ENCODE measurements at regions not wholly inside any gene's neighbourhood (a gene's known extent, or its start where the extent isn't known, plus 50 kb on each side); places are given as distances from the start of the nearest gene placed in this dataset.

DNA sequence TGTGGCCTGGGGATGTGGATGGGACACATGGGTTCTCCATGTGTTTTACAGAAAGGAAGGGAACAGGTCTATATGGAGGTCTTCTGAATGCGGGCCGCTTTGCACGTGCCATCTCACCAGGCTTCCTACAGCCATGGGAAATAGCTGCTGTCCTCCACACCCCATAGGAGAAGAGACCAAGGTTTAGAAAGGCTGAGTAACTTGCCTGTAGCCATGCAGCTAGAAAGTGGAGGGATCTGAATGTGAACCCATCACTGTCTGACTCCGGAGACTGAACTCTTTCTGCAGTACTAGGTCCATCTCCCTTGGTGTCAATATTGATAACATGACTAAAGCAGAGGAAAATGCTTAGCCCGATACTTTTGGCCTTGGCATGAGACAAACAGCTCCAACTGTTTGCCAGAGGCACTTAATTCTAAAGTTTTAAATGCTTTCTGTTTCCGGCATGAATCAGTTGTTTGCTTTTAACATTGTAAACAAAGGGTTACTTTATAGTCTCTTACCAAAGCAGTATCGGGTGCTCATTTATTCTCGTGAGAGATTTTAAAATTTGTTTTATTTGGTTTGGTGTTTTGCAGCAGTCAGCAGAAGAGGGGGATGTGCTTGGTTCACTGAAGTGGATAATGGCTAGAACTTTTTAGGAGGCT lies 64.8 kb upstream of the LOXL4 start:
- no peaks in the 10 kb centered on the region for H3K9me3 ChIP-seq
- ATAC-seq (peak; percentile 33), DNase-seq (no peak)
- H3K36me3 ChIP-seq (replicated peaks in 1 of 2; ENCODE audit: insufficient read depth in 1 of 2, low read depth in 2 of 2): no peaks in the 10 kb centered on the region
- 41 to 51% methylated on average over 8 of the region's 8 CpGs for WGBS, 2 donors
- intact Hi-C loops (cut with DNase I): no loop called here
- H3K27me3 ChIP-seq: no peaks in the 10 kb centered on the region
- H3K4me3 ChIP-seq: no peak overlapping the region
- H3K4me1 ChIP-seq: no peaks in the 10 kb centered on the region
- no peak overlapping the region for H3K27ac ChIP-seq
- TF ChIP-seq POLR2A (IDR thresholded peaks at IDR 0.05): no peak
- TF ChIP-seq, protein P1, sequence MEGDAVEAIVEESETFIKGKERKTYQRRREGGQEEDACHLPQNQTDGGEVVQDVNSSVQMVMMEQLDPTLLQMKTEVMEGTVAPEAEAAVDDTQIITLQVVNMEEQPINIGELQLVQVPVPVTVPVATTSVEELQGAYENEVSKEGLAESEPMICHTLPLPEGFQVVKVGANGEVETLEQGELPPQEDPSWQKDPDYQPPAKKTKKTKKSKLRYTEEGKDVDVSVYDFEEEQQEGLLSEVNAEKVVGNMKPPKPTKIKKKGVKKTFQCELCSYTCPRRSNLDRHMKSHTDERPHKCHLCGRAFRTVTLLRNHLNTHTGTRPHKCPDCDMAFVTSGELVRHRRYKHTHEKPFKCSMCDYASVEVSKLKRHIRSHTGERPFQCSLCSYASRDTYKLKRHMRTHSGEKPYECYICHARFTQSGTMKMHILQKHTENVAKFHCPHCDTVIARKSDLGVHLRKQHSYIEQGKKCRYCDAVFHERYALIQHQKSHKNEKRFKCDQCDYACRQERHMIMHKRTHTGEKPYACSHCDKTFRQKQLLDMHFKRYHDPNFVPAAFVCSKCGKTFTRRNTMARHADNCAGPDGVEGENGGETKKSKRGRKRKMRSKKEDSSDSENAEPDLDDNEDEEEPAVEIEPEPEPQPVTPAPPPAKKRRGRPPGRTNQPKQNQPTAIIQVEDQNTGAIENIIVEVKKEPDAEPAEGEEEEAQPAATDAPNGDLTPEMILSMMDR (IDR thresholded peaks at IDR 0.05): no peak

DNA sequence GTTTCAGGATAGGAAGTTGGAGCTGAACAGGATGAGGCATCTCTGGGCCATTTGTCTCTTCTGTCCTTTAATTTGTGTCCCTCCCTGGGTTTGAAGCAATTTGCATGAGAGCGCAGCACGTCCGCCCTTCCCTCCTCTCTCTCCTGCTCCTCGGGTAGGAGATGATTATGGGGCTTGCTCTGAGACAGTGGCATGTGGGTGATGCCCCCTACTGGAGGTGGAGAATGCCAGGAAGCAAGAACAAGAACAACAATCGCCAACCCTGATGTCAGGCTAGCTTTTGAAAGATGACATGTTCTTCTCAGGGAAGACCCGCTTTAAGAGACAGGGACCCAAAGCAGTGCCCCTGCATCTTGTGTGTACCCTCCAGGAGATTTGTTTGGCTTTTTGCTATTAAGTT lies 63.9 kb upstream of the LOXL4 start:
- Histone ChIP-seq H3K4me1 (no peaks in the 10 kb centered on the region), H3K4me3 (no peak overlapping the region), H3K27ac (no peak overlapping the region), H3K36me3 (replicated peaks in 1 of 2; ENCODE audit: insufficient read depth in 1 of 2, low read depth in 2 of 2) (no peaks in the 10 kb centered on the region), H3K27me3 (no peaks in the 10 kb centered on the region), H3K9me3 (no peaks in the 10 kb centered on the region)
- no peak for ATAC-seq
- DNase-seq: no peak
- intact Hi-C loops (cut with DNase I): no loop called here
- TF ChIP-seq POLR2A (IDR thresholded peaks at IDR 0.05): no peak
- TF ChIP-seq, protein P1 (IDR thresholded peaks at IDR 0.05): peak in 1 of 7 experiments; percentile 25
- 45 to 54% methylated on average over 6 of the region's 6 CpGs for WGBS, 2 donors

DNA sequence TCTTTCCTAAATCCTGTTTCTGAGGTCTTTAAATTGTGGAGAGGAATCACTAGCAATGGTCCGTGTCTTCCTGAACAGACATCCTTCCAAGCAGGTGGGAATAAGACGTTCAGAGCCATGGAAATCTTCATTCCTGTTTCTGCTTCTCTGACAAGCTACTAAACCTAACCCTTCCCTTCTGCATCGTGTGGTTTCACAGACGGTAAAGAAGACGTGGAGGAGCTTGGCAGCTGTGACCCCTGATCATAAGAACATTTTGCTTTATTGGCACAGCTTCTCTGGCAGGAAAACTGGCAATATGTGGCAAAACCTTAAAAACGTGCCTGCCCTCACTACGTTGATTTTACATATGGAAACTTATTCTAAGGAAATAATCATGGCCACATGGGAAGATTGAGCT lies 63.0 kb upstream of the LOXL4 start:
- intact Hi-C loops (cut with DNase I): no loop called here
- 66 to 78% methylated on average over 7 of the region's 7 CpGs for WGBS, 2 donors
- no peaks in the 10 kb centered on the region for H3K36me3 ChIP-seq (replicated peaks in 1 of 2; ENCODE audit: insufficient read depth in 1 of 2, low read depth in 2 of 2)
- ATAC-seq (no peak), DNase-seq (no peak)
- no peaks in the 10 kb centered on the region for H3K27me3 ChIP-seq
- no peak for TF ChIP-seq POLR2A (IDR thresholded peaks at IDR 0.05)
- TF ChIP-seq, protein P1 (IDR thresholded peaks at IDR 0.05): no peak
- H3K27ac ChIP-seq: no peak overlapping the region
- H3K4me3 ChIP-seq: no peak overlapping the region
- H3K9me3 ChIP-seq: no peaks in the 10 kb centered on the region
- H3K4me1 ChIP-seq: no peaks in the 10 kb centered on the region

DNA sequence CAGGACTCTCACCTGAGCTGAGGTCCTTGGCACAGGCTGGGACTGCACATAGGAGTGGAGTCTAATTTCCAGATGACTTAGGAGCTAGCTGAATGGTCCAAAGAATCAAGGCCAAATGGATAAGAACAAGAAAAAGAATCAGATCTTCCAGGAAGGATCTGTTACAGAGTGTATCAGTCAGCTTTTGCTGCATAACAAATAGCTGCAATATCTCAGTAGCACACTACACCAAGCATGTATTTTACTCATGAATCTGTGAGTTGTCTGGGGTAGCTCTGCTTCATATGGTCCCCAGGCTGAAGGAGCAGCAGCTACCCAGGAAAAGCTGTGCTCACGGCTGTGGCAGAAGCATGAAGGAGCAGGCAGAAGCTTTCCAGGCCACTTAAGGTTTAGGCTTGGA lies 60.6 kb upstream of the LOXL4 start:
- intact Hi-C loops (cut with DNase I): no loop called here
- ATAC-seq: no peak

More for the DNA sequence above, 60.6 kb upstream of the LOXL4 start:
- 75 to 93% methylated on average over 1 of the region's 1 CpG for WGBS, 2 donors
- no peaks in the 10 kb centered on the region for H3K4me1 ChIP-seq
- H3K27ac ChIP-seq: no peak overlapping the region
- TF ChIP-seq, protein P1 (IDR thresholded peaks at IDR 0.05): no peak
- no peak for TF ChIP-seq POLR2A (IDR thresholded peaks at IDR 0.05)
- DNase-seq: no peak
- H3K4me3 ChIP-seq: no peak overlapping the region
- no peaks in the 10 kb centered on the region for H3K27me3 ChIP-seq
- no peaks in the 10 kb centered on the region for H3K36me3 ChIP-seq (replicated peaks in 1 of 2; ENCODE audit: insufficient read depth in 1 of 2, low read depth in 2 of 2)
- no peaks in the 10 kb centered on the region for H3K9me3 ChIP-seq

Data from body of pancreas (tissue), 4 donors.